ENCODE measurements at regions not wholly inside any gene's neighbourhood (a gene's known extent, or its start where the extent isn't known, plus 50 kb on each side); places are given as distances from the start of the nearest gene placed in this dataset.

DNA sequence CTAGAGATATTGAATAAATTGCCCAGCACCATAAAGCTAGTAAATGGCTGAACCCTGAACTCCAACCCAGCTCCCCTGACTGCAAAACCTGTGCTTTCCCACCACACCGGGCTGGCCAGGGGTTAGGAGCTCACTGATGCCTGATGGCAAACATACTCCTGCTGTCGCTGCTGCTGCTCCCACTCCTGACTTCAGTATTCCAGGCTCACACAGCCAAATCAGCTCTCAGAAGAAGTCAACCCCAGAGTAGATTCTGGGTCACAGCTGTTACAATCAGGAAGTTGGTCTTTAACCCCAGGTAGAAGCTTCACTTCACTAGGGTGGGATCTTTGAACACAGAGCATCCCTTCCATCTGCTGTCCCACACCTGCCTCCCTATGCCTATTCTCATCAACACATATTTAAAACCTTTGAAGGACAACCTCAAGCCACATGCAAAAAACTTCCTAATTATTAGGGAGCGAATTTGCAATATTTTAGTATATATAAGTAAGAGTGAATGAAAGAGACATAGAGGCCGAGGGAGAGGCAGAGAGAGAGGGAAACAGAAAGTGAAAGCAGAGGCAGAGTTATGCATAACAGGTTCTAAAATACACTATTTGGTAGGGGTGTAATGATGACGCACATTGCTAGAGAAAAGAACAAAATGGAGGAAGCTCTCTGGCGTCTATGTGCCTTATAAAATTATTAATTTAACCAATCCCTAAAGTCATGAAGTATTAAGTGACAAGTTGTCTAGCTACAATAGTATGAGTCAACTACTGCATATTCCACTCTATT is 99.4 kb upstream of the SERP2 start:
- H3K4me3 ChIP-seq (replicated peaks in 1 of 2; ENCODE audit: low read depth in 2 of 2, low read length in 2 of 2), result no peak overlapping the region
- TF ChIP-seq, protein P1, sequence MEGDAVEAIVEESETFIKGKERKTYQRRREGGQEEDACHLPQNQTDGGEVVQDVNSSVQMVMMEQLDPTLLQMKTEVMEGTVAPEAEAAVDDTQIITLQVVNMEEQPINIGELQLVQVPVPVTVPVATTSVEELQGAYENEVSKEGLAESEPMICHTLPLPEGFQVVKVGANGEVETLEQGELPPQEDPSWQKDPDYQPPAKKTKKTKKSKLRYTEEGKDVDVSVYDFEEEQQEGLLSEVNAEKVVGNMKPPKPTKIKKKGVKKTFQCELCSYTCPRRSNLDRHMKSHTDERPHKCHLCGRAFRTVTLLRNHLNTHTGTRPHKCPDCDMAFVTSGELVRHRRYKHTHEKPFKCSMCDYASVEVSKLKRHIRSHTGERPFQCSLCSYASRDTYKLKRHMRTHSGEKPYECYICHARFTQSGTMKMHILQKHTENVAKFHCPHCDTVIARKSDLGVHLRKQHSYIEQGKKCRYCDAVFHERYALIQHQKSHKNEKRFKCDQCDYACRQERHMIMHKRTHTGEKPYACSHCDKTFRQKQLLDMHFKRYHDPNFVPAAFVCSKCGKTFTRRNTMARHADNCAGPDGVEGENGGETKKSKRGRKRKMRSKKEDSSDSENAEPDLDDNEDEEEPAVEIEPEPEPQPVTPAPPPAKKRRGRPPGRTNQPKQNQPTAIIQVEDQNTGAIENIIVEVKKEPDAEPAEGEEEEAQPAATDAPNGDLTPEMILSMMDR (IDR thresholded peaks at IDR 0.05; ENCODE audit: low read depth, low read length), result no peak
- peak; percentile 49 to 80 for DNase-seq (ENCODE audit: low read depth in 2 of 2)

DNA sequence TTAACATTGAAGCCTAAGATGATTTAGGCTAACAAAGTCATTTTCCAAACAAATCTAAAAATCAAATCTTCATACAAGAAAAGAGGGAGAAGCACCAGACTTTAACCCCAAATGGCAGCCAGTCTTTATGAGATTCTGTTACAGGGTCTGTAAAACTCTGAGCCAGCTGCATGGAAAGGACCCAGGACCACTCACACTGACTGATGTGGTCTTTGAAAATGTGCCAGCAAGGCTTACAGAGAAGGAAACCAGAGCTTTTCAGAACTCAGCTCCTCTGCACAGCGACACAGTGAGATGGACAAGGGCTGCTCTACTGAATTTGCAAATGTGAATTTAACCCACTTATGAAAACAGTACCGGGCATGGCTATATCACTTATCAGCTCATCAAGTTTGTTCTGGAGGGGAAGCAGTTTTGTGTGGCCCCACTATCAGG is 98.8 kb upstream of the SERP2 start:
- TF ChIP-seq, protein P1 (IDR thresholded peaks at IDR 0.05; ENCODE audit: low read depth, low read length), result no peak
- H3K4me3 ChIP-seq (replicated peaks in 1 of 2; ENCODE audit: low read depth in 2 of 2, low read length in 2 of 2), result no peak overlapping the region
- DNase-seq (ENCODE audit: low read depth in 2 of 2), result no peak

DNA sequence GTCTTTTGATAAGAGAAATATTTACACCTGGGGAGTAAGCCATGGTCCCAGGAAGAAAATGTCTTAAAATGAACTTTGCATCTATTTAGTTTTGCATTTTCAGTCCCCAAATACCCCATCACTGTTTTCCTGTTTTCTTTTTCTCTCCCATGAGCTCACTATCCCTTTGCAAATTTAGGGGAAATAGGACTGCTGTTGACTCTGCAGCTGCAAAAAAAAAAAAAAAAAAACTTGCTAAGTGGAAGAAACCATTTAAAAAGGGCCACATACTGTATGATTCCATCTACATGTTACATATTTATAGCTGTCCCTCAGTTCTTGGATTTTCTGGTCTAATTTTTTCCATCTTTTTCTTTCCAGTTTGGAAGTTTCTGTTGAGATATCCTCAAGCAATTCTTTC is 98.2 kb upstream of the SERP2 start:
- no peak overlapping the region for H3K4me3 ChIP-seq (replicated peaks in 1 of 2; ENCODE audit: low read depth in 2 of 2, low read length in 2 of 2)
- DNase-seq (ENCODE audit: low read depth in 2 of 2), result no peak
- TF ChIP-seq, protein P1 (IDR thresholded peaks at IDR 0.05; ENCODE audit: low read depth, low read length), result no peak

DNA sequence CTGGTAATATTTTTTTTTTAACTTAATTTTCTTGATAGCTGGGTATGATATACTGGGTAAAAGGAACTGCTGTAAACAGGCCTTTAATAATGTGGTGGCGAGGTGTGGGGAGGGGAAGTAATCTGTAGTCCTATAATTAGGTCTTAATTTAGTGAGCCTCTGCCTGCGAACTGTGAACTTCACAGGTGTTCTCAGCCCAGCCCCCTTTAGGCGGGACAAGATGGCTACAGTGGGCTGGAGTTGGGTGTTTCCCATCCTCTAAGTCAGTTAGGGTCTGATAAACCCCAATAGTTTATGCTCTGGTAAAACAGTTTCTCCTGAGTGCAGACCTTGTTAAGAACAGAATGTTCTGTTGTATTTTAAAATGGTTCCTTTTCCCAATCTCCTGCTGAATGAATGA is 97.6 kb upstream of the SERP2 start:
- TF ChIP-seq, protein P1 (IDR thresholded peaks at IDR 0.05; ENCODE audit: low read depth, low read length), result no peak
- DNase-seq (ENCODE audit: low read depth in 2 of 2), result no peak
- no peak overlapping the region for H3K4me3 ChIP-seq (replicated peaks in 1 of 2; ENCODE audit: low read depth in 2 of 2, low read length in 2 of 2)

DNA sequence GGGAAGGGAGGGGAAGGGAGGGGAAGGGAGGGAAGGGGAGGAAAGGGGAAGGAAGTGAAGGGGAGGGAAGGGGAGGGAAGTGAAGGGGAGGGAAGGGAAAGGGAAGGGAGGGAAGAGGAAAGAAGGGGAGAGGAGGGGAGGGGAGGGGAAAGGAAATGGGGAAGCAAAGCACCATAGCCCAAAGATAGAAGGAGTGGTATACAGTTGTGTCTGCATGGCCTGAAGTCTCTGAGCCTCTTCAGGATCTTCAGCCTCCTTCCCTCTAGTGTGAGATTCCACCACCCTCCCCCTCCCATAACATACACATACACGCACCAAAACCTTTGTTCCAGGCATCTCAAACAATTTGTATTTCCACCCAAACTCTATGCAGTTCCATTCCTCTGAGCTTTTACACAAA is 96.2 kb upstream of the SERP2 start:
- TF ChIP-seq, protein P1 (IDR thresholded peaks at IDR 0.05; ENCODE audit: low read depth, low read length), result no peak
- DNase-seq (ENCODE audit: low read depth in 2 of 2), result no peak
- H3K4me3 ChIP-seq (replicated peaks in 1 of 2; ENCODE audit: low read depth in 2 of 2, low read length in 2 of 2), result no peak overlapping the region

DNA sequence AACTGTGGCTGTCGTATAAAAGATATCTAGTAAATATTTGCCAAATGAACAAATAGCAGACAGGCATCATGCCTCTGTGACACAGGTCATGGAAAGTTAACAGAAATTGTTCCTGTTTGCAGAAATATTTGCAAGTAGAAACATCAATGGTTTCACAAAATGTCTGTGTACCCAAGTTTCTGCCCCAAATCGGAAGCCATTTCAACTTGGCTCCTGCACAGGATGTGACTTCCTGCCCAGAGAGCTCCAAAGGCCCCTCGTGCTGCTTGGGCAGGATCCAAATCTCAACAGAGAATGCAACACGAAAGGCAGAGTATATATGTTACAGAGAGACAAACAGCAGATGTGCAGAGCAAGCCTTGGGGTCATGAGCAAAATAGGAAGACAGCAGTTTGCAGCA is 95.5 kb upstream of the SERP2 start:
- DNase-seq (ENCODE audit: low read depth in 2 of 2), result peak in 1 of 2 donors; percentile 44
- TF ChIP-seq, protein P1 (IDR thresholded peaks at IDR 0.05; ENCODE audit: low read depth, low read length), result no peak
- no peak overlapping the region for H3K4me3 ChIP-seq (replicated peaks in 1 of 2; ENCODE audit: low read depth in 2 of 2, low read length in 2 of 2)

DNA sequence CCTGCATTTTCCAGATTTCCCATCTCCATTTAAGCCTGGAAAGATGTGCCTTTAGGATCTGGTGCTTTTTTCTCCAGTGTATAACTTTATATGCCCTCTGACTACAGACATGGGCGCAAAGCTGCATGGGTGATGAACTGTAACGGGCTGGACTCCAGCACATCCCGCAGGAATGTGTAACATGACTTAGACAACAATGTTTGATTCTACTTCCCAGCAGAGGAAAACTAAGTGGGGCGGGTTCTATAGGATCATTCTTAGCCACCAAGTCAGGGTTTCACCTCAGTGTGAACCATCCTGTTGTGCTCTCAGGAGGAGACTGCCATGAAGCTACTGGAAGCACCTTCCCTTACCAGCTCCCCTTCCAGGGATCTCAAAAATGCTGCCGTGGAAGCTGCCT is 93.2 kb upstream of the SERP2 start:
- DNase-seq (ENCODE audit: low read depth in 2 of 2), result no peak
- H3K4me3 ChIP-seq (replicated peaks in 1 of 2; ENCODE audit: low read depth in 2 of 2, low read length in 2 of 2), result no peak overlapping the region
- TF ChIP-seq, protein P1 (IDR thresholded peaks at IDR 0.05; ENCODE audit: low read depth, low read length), result no peak

Measured in cardiac fibroblast (primary cell).